AG04449 (cell line): ENCODE measurements at regions not wholly inside any gene's neighbourhood (a gene's known extent, or its start where the extent isn't known, plus 50 kb on each side); places are given as distances from the start of the nearest gene placed in this dataset.

Experiments used
- CTCF ChIA-PET: fragments of 350-600 bp; formaldehyde crosslinking; extraction: SDS; loops from one replicate; lab custom pipeline; 2021; ENCODE audit warnings: antibody characterized with exemption; lab: Yijun Ruan, JAX
- POLR2A ChIA-PET: fragments of 400-600, 350-600 bp; formaldehyde crosslinking; extraction: SDS; loops from one replicate; lab custom pipeline; 2020; ENCODE audit warnings: antibody characterized with exemption, inconsistent platforms; lab: Yijun Ruan, JAX
- DNase-seq: peaks from one replicate; pipeline ENCODE4 v3.0.0-alpha.2; 2010; ENCODE audit warnings: low read depth, low spot score
- H3K4me3 ChIP-seq: 2 replicates; pipeline ENCODE4 v1.5.1; 2011; ENCODE audit warnings: low read depth, mild to moderate bottlenecking, control low read depth, low read length
- TF ChIP-seq, protein P1 (sequence below): IDR thresholded peaks from one replicate; pipeline ENCODE4 v1.5.1; 2011; ENCODE audit warnings: mild to moderate bottlenecking, moderate library complexity, low read length, control low read depth, inconsistent platforms; ENCODE audit not compliant: insufficient read depth; ENCODE audit errors: missing control alignments

DNA sequence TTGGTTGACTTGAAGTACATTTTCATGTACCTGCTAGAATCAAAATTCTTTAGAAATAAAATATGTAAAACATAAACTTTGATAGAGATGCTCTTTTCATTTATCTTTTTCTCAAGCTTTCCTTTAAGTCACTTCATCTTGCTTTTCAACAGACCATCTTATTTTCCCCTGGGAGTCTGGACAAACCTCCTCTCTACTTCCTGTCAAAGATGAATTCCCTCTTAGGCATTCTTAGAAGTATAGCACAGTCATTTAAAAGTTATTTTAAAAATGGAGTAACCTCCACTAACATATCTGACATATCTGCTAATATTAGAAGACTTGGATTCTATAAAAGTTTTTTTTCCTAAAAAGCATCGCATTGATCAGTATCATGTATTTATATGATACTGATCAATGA is 84.8 kb upstream of the PAX6 start:
- CTCF ChIA-PET, result interaction anchor here (2.1 kb wide), 1 partner anchor 24 kb away, joined by 7 read pairs; no protein-coding TSS in a partner anchor
- TF ChIP-seq, protein P1, sequence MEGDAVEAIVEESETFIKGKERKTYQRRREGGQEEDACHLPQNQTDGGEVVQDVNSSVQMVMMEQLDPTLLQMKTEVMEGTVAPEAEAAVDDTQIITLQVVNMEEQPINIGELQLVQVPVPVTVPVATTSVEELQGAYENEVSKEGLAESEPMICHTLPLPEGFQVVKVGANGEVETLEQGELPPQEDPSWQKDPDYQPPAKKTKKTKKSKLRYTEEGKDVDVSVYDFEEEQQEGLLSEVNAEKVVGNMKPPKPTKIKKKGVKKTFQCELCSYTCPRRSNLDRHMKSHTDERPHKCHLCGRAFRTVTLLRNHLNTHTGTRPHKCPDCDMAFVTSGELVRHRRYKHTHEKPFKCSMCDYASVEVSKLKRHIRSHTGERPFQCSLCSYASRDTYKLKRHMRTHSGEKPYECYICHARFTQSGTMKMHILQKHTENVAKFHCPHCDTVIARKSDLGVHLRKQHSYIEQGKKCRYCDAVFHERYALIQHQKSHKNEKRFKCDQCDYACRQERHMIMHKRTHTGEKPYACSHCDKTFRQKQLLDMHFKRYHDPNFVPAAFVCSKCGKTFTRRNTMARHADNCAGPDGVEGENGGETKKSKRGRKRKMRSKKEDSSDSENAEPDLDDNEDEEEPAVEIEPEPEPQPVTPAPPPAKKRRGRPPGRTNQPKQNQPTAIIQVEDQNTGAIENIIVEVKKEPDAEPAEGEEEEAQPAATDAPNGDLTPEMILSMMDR, result no peak
- POLR2A ChIA-PET, result no interaction called here
- no peak for DNase-seq
- H3K4me3 ChIP-seq, result no peak overlapping the region

DNA sequence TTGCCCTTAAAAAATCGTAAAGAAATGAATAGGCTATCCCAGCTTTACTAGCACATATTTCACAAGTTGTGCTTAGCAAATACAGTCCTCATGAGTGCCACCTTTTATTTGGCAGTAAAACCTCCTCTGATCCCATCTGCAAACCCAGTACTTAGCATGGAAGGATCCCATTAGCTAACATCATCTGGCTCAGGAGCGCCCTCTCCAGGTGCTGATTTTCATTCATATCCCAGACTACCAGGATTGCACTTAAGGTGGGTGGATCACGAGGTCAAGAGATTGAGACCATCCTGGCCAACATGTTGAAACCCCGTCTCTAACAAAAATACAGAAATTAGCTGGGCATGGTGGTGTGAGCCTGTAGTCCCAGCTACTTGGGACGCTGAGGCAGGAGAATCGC is 76.1 kb upstream of the PAX6 start:
- no peak overlapping the region for H3K4me3 ChIP-seq
- TF ChIP-seq, protein P1, result no peak
- no peak for DNase-seq
- ChIA-PET POLR2A (no interaction called here), CTCF (no interaction called here)

DNA sequence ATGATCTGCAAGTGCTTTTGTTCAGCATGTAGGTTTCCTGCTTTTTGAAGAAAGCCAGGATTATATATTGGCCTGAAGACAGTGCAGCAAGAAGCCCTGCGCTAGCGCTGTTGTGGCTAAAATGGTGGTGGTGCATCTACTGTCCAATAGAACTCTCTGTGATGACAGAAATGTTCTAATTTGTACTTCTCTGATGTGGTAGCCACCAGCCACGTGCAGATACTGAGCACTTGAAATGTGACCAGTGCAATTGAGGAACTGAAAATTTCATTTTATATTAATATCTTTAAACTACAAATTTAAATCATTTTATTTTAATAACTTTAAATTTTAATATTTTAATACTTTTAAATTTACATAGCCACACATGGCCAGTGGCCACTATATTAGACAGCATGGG is 73.0 kb upstream of the PAX6 start:
- TF ChIP-seq, protein P1, result no peak
- no peak for DNase-seq
- no peak overlapping the region for H3K4me3 ChIP-seq
- CTCF ChIA-PET, result no interaction called here
- POLR2A ChIA-PET, result no interaction called here

DNA sequence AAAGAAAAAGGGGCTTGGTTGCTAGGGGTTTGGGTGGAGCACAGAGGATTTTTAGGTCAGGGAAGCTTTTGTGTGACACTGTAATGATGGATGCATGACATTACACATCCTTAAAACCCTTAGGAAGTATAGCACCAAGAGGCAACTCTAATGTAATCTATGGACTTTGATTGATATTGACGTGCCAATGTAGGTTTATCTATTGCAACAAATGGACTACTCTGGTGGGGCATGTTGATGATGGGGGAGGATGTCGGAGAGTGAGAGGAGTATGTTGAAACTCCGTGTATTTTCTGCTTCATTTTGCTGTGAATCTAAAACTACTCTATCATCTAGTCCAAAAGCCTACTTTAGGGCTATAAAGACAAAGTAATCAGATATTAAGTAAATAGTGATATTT is 72.3 kb upstream of the PAX6 start:
- H3K4me3 ChIP-seq, result no peak overlapping the region
- POLR2A ChIA-PET, result no interaction called here
- TF ChIP-seq, protein P1, result no peak

GRCh38 chr11:31882951-31883392 is 71.8 kb upstream of the PAX6 start:
- TF ChIP-seq, protein P1, result no peak
- H3K4me3 ChIP-seq, result no peak overlapping the region
- no peak for DNase-seq
- ChIA-PET POLR2A (no interaction called here), CTCF (interaction anchor here (0.9 to 1.2 kb wide), 4 partner anchors 10 to 485 kb away, joined by 3 to 4 read pairs (median 3); no protein-coding TSS in a partner anchor)

More for the DNA sequence above, 72.3 kb upstream of the PAX6 start:
- CTCF ChIA-PET, result no interaction called here
- DNase-seq, result no peak

DNA sequence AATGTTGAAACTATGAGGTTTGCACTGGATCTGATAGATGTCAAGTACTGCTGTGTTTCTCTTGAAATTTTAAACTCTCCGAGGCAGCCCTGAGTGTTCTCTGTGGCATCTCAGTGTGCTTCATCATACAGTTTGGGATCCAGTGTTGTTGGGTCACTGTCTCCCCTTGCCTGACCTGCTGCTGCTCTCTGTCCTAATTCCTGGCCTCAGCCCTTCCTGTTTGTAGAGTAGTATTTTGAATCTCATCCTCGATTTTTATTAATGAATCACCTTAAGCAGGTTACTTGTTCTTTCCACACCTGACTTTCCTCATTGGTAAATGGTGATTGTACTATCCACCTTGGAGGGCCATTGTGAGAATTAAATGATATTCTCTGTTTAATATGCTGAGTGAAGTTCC is 70.7 kb upstream of the PAX6 start:
- TF ChIP-seq, protein P1, result no peak
- H3K4me3 ChIP-seq, result no peak overlapping the region
- POLR2A ChIA-PET, result no interaction called here
- no peak for DNase-seq
- CTCF ChIA-PET, result interaction anchor here (0.8 to 1.2 kb wide), 4 partner anchors 9 to 76 kb away, joined by 3 to 4 read pairs (median 3); no protein-coding TSS in a partner anchor
